Nephron progenitor cell (in vitro differentiated cells): ENCODE measurements at regions not wholly inside any gene's neighbourhood (a gene's known extent, or its start where the extent isn't known, plus 50 kb on each side); places are given as distances from the start of the nearest gene placed in this dataset.

ENCODE experiments used
- DNase-seq: peaks from one replicate; pipeline ENCODE4 v3.0.0; 2021
- H3K27ac Mint-ChIP-seq: 2 replicates; pipeline ENCODE4 v1.8.0; 2021; ENCODE audit warnings: mild to moderate bottlenecking, moderate library complexity, mixed read lengths
- H3K27me3 Mint-ChIP-seq: 2 replicates; pipeline ENCODE4 v1.8.0; 2021; ENCODE audit warnings: mild to moderate bottlenecking, low read depth, mixed read lengths; ENCODE audit not compliant: poor library complexity
- H3K36me3 Mint-ChIP-seq: 2 replicates; pipeline ENCODE4 v1.8.0; 2021; ENCODE audit warnings: low read depth, mixed read lengths
- H3K4me1 Mint-ChIP-seq: 2 replicates; pipeline ENCODE4 v1.8.0; 2021; ENCODE audit warnings: mixed read lengths
- H3K4me3 Mint-ChIP-seq: 2 replicates; pipeline ENCODE4 v1.8.0; 2021; ENCODE audit warnings: mild to moderate bottlenecking, moderate library complexity, mixed read lengths
- H3K9me3 Mint-ChIP-seq: 2 replicates; pipeline ENCODE4 v1.8.0; 2021; ENCODE audit warnings: mild to moderate bottlenecking, moderate library complexity, mixed read lengths
- CTCF ChIP-seq: fragments of 200-600 bp; sonication (generic); IDR thresholded peaks from 2 replicates; pipeline ENCODE4 v1.5.0; 2021; ENCODE audit warnings: antibody characterized with exemption

DNA sequence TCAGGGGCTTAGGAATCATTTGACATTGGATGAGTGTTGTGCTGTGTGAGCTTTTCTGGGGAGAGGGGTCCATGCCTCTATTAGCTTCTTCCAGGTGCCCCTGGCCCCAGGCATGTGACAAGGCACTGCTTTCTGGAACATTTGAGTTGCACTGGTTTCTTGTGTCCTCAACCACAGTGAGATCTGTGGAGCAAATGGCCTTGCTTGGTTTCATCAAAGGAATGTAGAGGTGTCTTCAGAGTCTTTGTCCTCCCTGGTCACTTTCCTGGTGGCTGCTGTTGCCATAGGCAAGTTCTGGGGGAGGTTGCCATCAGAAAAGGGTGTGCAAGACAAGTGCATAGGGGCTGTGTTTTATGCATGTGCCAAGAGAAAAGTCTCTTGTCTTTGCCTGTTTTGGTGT, 157.5 kb downstream of the MACROH2A1 start:
- Mint-ChIP-seq H3K4me1 (peaks cover 87% of the 10 kb centered on the region), H3K27ac (no peak overlapping the region), H3K9me3 (no peaks in the 10 kb centered on the region), H3K4me3 (no peak overlapping the region), H3K27me3 (peaks cover 11% of the 10 kb centered on the region), H3K36me3 (no peaks in the 10 kb centered on the region)
- DNase-seq: no peak
- no peak for TF ChIP-seq CTCF

GRCh38 chr5:135240781-135241360, 158.2 kb downstream of the MACROH2A1 start:
- Mint-ChIP-seq H3K27ac (no peak overlapping the region), H3K4me3 (no peak overlapping the region), H3K9me3 (no peaks in the 10 kb centered on the region), H3K36me3 (no peaks in the 10 kb centered on the region), H3K27me3 (peaks cover 11% of the 10 kb centered on the region), H3K4me1 (peaks cover 87% of the 10 kb centered on the region)
- TF ChIP-seq CTCF: no peak
- DNase-seq: no peak

DNA sequence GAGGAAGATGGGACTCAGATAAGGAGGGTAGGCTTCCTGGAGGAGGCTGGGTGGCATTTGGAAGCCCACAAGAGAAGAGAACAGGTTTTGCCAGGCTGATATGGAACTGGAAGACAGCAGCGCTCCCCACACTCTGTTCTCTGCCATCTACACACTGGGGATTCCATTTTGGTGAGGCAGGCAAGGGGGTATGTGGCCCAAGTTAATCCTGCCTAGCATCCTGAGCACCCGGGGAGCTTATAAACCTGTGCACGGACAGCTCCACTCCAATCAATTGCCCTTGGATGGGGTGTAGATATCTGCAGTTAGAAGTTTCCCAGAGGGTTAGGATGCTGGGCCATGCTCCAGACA, 158.8 kb downstream of the MACROH2A1 start:
- no peak overlapping the region for H3K27ac Mint-ChIP-seq
- H3K4me1 Mint-ChIP-seq: peaks cover 84% of the 10 kb centered on the region
- no peak for TF ChIP-seq CTCF
- no peak for DNase-seq
- H3K36me3 Mint-ChIP-seq: no peaks in the 10 kb centered on the region
- H3K27me3 Mint-ChIP-seq: peaks cover 9% of the 10 kb centered on the region
- H3K9me3 Mint-ChIP-seq: no peaks in the 10 kb centered on the region
- H3K4me3 Mint-ChIP-seq: no peak overlapping the region

DNA sequence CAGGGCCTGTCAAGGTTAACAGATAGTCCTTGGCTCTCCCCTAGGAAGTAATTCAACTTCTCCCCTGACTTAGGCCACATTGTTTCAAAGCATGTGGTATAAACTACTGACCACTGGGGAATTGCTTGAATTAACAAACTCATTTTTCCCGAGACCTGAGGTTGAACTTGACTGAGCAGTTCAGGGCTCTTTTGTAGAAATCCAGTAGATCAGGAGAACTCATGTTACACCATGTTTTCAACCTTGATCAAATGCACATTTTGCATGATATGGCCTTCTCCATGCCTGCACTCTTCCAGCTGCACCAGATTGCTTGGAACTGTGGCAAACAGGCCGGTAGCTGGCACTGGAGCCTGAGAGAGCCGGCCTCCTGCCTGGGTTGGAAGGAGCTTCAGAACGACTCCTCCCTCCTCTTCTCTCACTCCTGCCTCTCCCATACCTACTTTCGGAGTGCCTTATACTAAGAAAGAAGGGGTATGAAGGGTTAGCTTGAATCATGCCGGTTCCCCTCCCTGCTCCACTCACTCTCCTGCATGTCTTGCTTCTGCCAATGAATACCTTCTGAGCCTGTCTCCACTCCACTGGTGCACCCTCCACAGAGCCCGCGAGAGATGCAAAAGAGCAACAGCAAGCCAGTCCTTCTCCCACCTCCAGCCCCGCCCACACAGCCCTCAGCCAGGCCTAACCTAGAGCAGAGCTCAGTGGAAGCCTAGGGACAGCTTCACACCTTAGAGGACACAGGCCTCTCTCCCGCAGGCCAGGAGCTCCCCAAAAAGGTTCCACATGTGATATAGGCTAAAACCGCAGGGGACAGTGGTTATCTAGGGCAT, 159.4 kb downstream of the MACROH2A1 start:
- no peaks in the 10 kb centered on the region for H3K9me3 Mint-ChIP-seq
- TF ChIP-seq CTCF: no peak
- H3K27me3 Mint-ChIP-seq: peaks cover 9% of the 10 kb centered on the region
- peaks cover 78% of the 10 kb centered on the region for H3K4me1 Mint-ChIP-seq
- DNase-seq: no peak
- peak overlapping the region; percentile 47 for H3K4me3 Mint-ChIP-seq
- peak overlapping the region; percentile 34 for H3K27ac Mint-ChIP-seq
- H3K36me3 Mint-ChIP-seq: no peaks in the 10 kb centered on the region

DNA sequence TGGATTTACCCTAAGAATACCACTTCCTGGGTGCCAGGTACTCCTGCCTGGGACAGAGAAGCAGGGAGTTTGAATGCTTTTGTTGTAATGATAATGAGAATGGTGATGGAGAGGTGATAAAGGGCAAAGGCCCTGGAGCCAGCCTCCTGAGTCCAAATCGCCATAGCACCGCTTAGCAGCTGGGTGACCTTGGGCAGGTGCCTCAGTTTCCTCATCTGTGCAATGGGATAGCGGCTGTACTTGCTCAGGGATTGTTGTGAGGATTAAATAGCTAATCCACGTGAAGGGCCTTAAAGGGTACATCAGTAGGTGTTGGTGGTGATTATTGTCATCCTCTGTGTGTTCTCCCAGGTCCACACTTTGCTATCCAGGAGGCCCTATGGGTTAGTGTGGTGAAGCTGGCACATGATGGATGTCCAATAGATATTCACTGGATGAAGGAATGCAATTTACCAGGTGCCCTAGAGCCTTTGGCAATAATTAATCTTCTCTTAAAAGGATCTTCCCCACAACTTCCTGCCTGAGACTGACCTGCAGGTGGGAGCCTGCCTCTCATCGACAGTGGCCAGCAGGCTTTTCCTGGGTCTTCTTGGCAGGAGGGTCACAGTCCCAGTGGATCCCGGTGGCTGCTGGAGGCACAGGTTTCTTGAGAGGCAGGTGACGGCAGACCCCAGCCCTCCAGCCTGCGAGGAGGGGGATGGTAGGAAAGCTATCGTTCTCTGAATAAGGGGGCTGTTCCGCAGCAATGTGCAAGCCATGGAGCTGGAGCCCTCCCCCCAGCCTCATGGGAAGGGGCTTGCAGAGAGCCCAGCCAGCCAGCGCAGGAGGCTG, 160.2 kb downstream of the MACROH2A1 start:
- TF ChIP-seq CTCF: no peak
- Mint-ChIP-seq H3K9me3 (no peaks in the 10 kb centered on the region), H3K4me1 (peaks cover 73% of the 10 kb centered on the region), H3K27me3 (peaks cover 13% of the 10 kb centered on the region), H3K4me3 (peak overlapping the region; percentile 12), H3K27ac (no peak overlapping the region), H3K36me3 (no peaks in the 10 kb centered on the region)
- peak; percentile 53 for DNase-seq
